GM13977 (cell line): ENCODE measurements at regions not wholly inside any gene's neighbourhood (a gene's known extent, or its start where the extent isn't known, plus 50 kb on each side); places are given as distances from the start of the nearest gene placed in this dataset.

ENCODE experiments used
- DNase-seq: peaks from one replicate; pipeline ENCODE4 v3.0.0; 2012; ENCODE audit warnings: low spot score
- in situ Hi-C: fragments of 300-500 bp; cut with MboI; formaldehyde crosslinking; loops from one replicate; pipeline ENCODE4 v1.12.0; 2022; ENCODE audit warnings: low sequenced_read_pairs, low pct_unique_long_range_greater_than_20kb, mixed read lengths, inconsistent platforms; ENCODE audit not compliant: unreplicated experiment
- TF ChIP-seq, protein P1 (sequence below): IDR thresholded peaks from 2 replicates; pipeline ENCODE4 v1.5.1; 2012; ENCODE audit warnings: mild to moderate bottlenecking, control low read depth; ENCODE audit not compliant: insufficient read depth; ENCODE audit errors: extremely low read depth, missing control alignments

GRCh38 chr13:59269476-59269875, 894.3 kb downstream of the DIAPH3 start:
- in situ Hi-C loops: no loop called here
- TF ChIP-seq, protein P1, sequence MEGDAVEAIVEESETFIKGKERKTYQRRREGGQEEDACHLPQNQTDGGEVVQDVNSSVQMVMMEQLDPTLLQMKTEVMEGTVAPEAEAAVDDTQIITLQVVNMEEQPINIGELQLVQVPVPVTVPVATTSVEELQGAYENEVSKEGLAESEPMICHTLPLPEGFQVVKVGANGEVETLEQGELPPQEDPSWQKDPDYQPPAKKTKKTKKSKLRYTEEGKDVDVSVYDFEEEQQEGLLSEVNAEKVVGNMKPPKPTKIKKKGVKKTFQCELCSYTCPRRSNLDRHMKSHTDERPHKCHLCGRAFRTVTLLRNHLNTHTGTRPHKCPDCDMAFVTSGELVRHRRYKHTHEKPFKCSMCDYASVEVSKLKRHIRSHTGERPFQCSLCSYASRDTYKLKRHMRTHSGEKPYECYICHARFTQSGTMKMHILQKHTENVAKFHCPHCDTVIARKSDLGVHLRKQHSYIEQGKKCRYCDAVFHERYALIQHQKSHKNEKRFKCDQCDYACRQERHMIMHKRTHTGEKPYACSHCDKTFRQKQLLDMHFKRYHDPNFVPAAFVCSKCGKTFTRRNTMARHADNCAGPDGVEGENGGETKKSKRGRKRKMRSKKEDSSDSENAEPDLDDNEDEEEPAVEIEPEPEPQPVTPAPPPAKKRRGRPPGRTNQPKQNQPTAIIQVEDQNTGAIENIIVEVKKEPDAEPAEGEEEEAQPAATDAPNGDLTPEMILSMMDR: no peak
- DNase-seq: no peak

- no peak for DNase-seq
- TF ChIP-seq, protein P1: no peak
- in situ Hi-C loops: no loop called here
Measured at GRCh38 chr13:59270327-59270726, 893.4 kb downstream of the DIAPH3 start.

GRCh38 chr13:59274958-59275727, 888.6 kb downstream of the DIAPH3 start:
- TF ChIP-seq, protein P1: no peak
- DNase-seq: no peak
- in situ Hi-C loops: no loop called here

GRCh38 chr13:59276436-59276835, 887.3 kb downstream of the DIAPH3 start:
- TF ChIP-seq, protein P1: no peak
- in situ Hi-C loops: no loop called here
- no peak for DNase-seq

GRCh38 chr13:59277106-59277505, 886.6 kb downstream of the DIAPH3 start:
- no peak for DNase-seq
- in situ Hi-C loops: no loop called here
- TF ChIP-seq, protein P1: no peak

GRCh38 chr13:59279028-59279427, 884.7 kb downstream of the DIAPH3 start:
- DNase-seq: no peak
- TF ChIP-seq, protein P1: no peak
- in situ Hi-C loops: no loop called here

DNA sequence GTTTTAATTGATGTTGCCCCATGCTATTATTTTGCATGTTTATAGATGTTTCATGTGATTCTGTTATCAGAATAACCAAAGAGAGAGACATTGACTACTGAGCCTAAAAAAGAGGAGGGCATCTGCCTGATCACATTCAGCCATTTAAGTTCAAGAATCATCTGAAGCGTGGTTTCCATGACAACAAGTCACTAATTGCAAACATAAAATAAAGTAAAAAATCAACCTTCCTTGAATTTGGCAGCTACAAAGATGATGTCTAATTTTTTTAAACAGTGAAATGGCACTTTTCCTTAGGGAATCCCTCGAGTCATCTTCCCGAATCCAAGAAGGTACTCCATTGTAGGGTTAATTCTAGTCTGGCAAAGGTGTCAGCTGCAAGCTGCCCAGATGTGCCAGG, 884.2 kb downstream of the DIAPH3 start:
- in situ Hi-C loops: no loop called here
- no peak for DNase-seq
- TF ChIP-seq, protein P1: no peak
